ENCODE measurements at regions not wholly inside any gene's neighbourhood (a gene's known extent, or its start where the extent isn't known, plus 50 kb on each side); places are given as distances from the start of the nearest gene placed in this dataset.
"Not testable (repeated sequence)": the region's sequence is repeated elsewhere in the genome, so short reads cannot be mapped to it uniquely, and the experiment has no call there.

- DNase-seq (ENCODE audit: low read depth) = no peak
Observed at GRCh38 chr9:117938896-117939295, 234.7 kb downstream of the TLR4 start.

GRCh38 chr9:117944750-117945149 is 240.5 kb downstream of the TLR4 start:
- not testable (repeated sequence) for DNase-seq (ENCODE audit: low read depth)

GRCh38 chr9:117945286-117945685 is 241.1 kb downstream of the TLR4 start:
- no peak for DNase-seq (ENCODE audit: low read depth)

GRCh38 chr9:117951127-117951526 is 246.9 kb downstream of the TLR4 start:
- no peak for DNase-seq (ENCODE audit: low read depth)

GRCh38 chr9:117952581-117952980 is 248.4 kb downstream of the TLR4 start:
- DNase-seq (ENCODE audit: low read depth) = peak; percentile 67

GRCh38 chr9:117957267-117957666 is 253.1 kb downstream of the TLR4 start:
- no peak for DNase-seq (ENCODE audit: low read depth)

GRCh38 chr9:117958726-117959125 is 254.5 kb downstream of the TLR4 start:
- DNase-seq (ENCODE audit: low read depth) = no peak

GRCh38 chr9:117963493-117964090 is 259.4 kb downstream of the TLR4 start:
- DNase-seq (ENCODE audit: low read depth) = no peak

GRCh38 chr9:117970276-117971050 is 266.3 kb downstream of the TLR4 start:
- no peak for DNase-seq (ENCODE audit: low read depth)

GRCh38 chr9:117974108-117974507 is 269.9 kb downstream of the TLR4 start:
- no peak for DNase-seq (ENCODE audit: low read depth)

GRCh38 chr9:117979914-117980313 is 275.7 kb downstream of the TLR4 start:
- DNase-seq (ENCODE audit: low read depth) = no peak

- DNase-seq (ENCODE audit: low read depth) = no peak
Observed at GRCh38 chr9:117987945-117988344, 283.7 kb downstream of the TLR4 start.

GRCh38 chr9:117992006-117992405 is 287.8 kb downstream of the TLR4 start:
- DNase-seq (ENCODE audit: low read depth) = no peak

- no peak for DNase-seq (ENCODE audit: low read depth)
Observed at GRCh38 chr9:118000581-118000980, 296.4 kb downstream of the TLR4 start.

- DNase-seq (ENCODE audit: low read depth) = no peak
Observed at GRCh38 chr9:118003240-118003639, 299.0 kb downstream of the TLR4 start.

GRCh38 chr9:118008246-118008645 is 304.0 kb downstream of the TLR4 start:
- DNase-seq (ENCODE audit: low read depth) = no peak

GRCh38 chr9:118009614-118010013 is 305.4 kb downstream of the TLR4 start:
- DNase-seq (ENCODE audit: low read depth) = no peak

GRCh38 chr9:118017607-118018122 is 313.5 kb downstream of the TLR4 start:
- no peak for DNase-seq (ENCODE audit: low read depth)

GRCh38 chr9:118023644-118024043 is 319.4 kb downstream of the TLR4 start:
- DNase-seq (ENCODE audit: low read depth) = no peak

- DNase-seq (ENCODE audit: low read depth) = no peak
Observed at GRCh38 chr9:118028225-118028624, 324.0 kb downstream of the TLR4 start.

GRCh38 chr9:118029425-118029824 is 325.2 kb downstream of the TLR4 start:
- no peak for DNase-seq (ENCODE audit: low read depth)

- no peak for DNase-seq (ENCODE audit: low read depth)
Observed at GRCh38 chr9:118034701-118035100, 330.5 kb downstream of the TLR4 start.

- DNase-seq (ENCODE audit: low read depth) = no peak
Observed at GRCh38 chr9:118038713-118039112, 334.5 kb downstream of the TLR4 start.

All from forelimb muscle (tissue), 1 donor.